Epidermal melanocyte (primary cell): ENCODE measurements at regions not wholly inside any gene's neighbourhood (a gene's known extent, or its start where the extent isn't known, plus 50 kb on each side); places are given as distances from the start of the nearest gene placed in this dataset.
"Not testable (repeated sequence)": the region's sequence is repeated elsewhere in the genome, so short reads cannot be mapped to it uniquely, and the experiment has no call there.

ENCODE experiments used
- DNase-seq: peaks from one replicate; pipeline ENCODE4 v3.0.0; 2011; ENCODE audit warnings: low spot score; ENCODE audit not compliant: insufficient read length

GRCh38 chr10:44733501-44734488 lies 177.3 kb upstream of the TMEM72 start:
- DNase-seq, result no peak

- DNase-seq, result no peak
These were observed 168.9 kb upstream of the TMEM72 start for GRCh38 chr10:44742248-44742647.

GRCh38 chr10:44743535-44743934 lies 167.6 kb upstream of the TMEM72 start:
- DNase-seq, result no peak

GRCh38 chr10:44745920-44746319 lies 165.2 kb upstream of the TMEM72 start:
- DNase-seq, result no peak

- DNase-seq, result no peak
These were observed 163.5 kb upstream of the TMEM72 start for GRCh38 chr10:44747593-44748172.

GRCh38 chr10:44749151-44749550 lies 162.0 kb upstream of the TMEM72 start:
- no peak for DNase-seq

GRCh38 chr10:44752451-44753441 lies 158.4 kb upstream of the TMEM72 start:
- no peak for DNase-seq

GRCh38 chr10:44754355-44754754 lies 156.8 kb upstream of the TMEM72 start:
- DNase-seq, result not testable (repeated sequence)

GRCh38 chr10:44755481-44755880 lies 155.7 kb upstream of the TMEM72 start:
- DNase-seq, result no peak

GRCh38 chr10:44756216-44756615 lies 154.9 kb upstream of the TMEM72 start:
- no peak for DNase-seq

- DNase-seq, result no peak
These were observed 153.5 kb upstream of the TMEM72 start for GRCh38 chr10:44757551-44758205.

GRCh38 chr10:44759122-44759521 lies 152.0 kb upstream of the TMEM72 start:
- no peak for DNase-seq

GRCh38 chr10:44760513-44760912 lies 150.6 kb upstream of the TMEM72 start:
- DNase-seq, result no peak

- no peak for DNase-seq
These were observed 150.1 kb upstream of the TMEM72 start for GRCh38 chr10:44761076-44761475.

GRCh38 chr10:44763331-44763730 lies 147.8 kb upstream of the TMEM72 start:
- no peak for DNase-seq

- no peak for DNase-seq
These were observed 145.8 kb upstream of the TMEM72 start for GRCh38 chr10:44765299-44765698.

GRCh38 chr10:44766631-44767030 lies 144.5 kb upstream of the TMEM72 start:
- DNase-seq, result no peak

GRCh38 chr10:44769450-44769849 lies 141.7 kb upstream of the TMEM72 start:
- DNase-seq, result no peak

GRCh38 chr10:44771233-44771995 lies 139.7 kb upstream of the TMEM72 start:
- no peak for DNase-seq

- DNase-seq, result no peak
These were observed 137.6 kb upstream of the TMEM72 start for GRCh38 chr10:44773565-44773964.
